HEK293 (cell line): ENCODE measurements at regions not wholly inside any gene's neighbourhood (a gene's known extent, or its start where the extent isn't known, plus 50 kb on each side); places are given as distances from the start of the nearest gene placed in this dataset.

Experiments
- FEZF1 ChIP-seq: fragments of 450-650 bp; formaldehyde crosslinking; IDR thresholded peaks from 2 replicates; pipeline ENCODE4 v1.5.1; 2016; ENCODE audit warnings: missing biosample characterization, missing genetic modification characterization
- GLIS2 ChIP-seq: fragments of 450-650 bp; formaldehyde crosslinking; IDR thresholded peaks from 2 replicates; pipeline ENCODE4 v1.5.1; 2016; ENCODE audit warnings: missing biosample characterization, missing genetic modification characterization
- HOXD13 ChIP-seq: sonication (generic); formaldehyde crosslinking; IDR thresholded peaks from 2 replicates; pipeline ENCODE4 v1.8.0; 2022; ENCODE audit warnings: missing genetic modification reagents, borderline replicate concordance
- KLF17 ChIP-seq: fragments of 450-650 bp; formaldehyde crosslinking; IDR thresholded peaks from 2 replicates; pipeline ENCODE4 v1.5.1; 2016; ENCODE audit warnings: missing biosample characterization, missing genetic modification characterization
- KLF7 ChIP-seq: fragments of 450-650 bp; formaldehyde crosslinking; IDR thresholded peaks from 2 replicates; pipeline ENCODE4 v1.5.1; 2016; ENCODE audit warnings: missing biosample characterization, missing genetic modification characterization, borderline replicate concordance
- MZF1 ChIP-seq: fragments of 450-650 bp; formaldehyde crosslinking; IDR thresholded peaks from 2 replicates; pipeline ENCODE4 v1.5.1; 2017; ENCODE audit warnings: missing biosample characterization, missing genetic modification characterization, borderline replicate concordance
- OSR2 ChIP-seq: fragments of 450-650 bp; formaldehyde crosslinking; IDR thresholded peaks from 2 replicates; pipeline ENCODE4 v1.5.1; 2016; ENCODE audit warnings: missing biosample characterization, missing genetic modification characterization
- OVOL3 ChIP-seq: fragments of 450-650 bp; formaldehyde crosslinking; IDR thresholded peaks from 2 replicates; pipeline ENCODE4 v1.5.1; 2016; ENCODE audit warnings: missing biosample characterization, missing genetic modification characterization
- SETDB1 ChIP-seq: IDR thresholded peaks from one replicate; pipeline ENCODE4 v1.6.1; 2017; ENCODE audit warnings: mild to moderate bottlenecking, low read length, moderate library complexity, mixed read lengths; ENCODE audit not compliant: insufficient read length
- ZBTB44 ChIP-seq: fragments of 450-650 bp; IDR thresholded peaks from 2 replicates; pipeline ENCODE4 v1.5.1; 2018; ENCODE audit warnings: missing biosample characterization, mild to moderate bottlenecking, missing genetic modification characterization
- ZFP37 ChIP-seq: fragments of 450-650 bp; formaldehyde crosslinking; IDR thresholded peaks from 2 replicates; pipeline ENCODE4 v1.5.1; 2016; ENCODE audit warnings: missing biosample characterization, missing genetic modification characterization
- ZFP69B ChIP-seq: fragments of 450-650 bp; formaldehyde crosslinking; IDR thresholded peaks from 2 replicates; pipeline ENCODE4 v1.5.1; 2016; ENCODE audit warnings: missing biosample characterization, missing genetic modification characterization
- ZNF513 ChIP-seq: fragments of 450-650 bp; IDR thresholded peaks from 2 replicates; pipeline ENCODE4 v1.5.1; 2018; ENCODE audit warnings: missing biosample characterization, missing genetic modification characterization
- ZNF548 ChIP-seq: fragments of 450-650 bp; formaldehyde crosslinking; IDR thresholded peaks from 2 replicates; pipeline ENCODE4 v1.5.1; 2016; ENCODE audit warnings: missing biosample characterization, missing genetic modification characterization
- ZNF600 ChIP-seq: fragments of 450-650 bp; formaldehyde crosslinking; IDR thresholded peaks from 2 replicates; pipeline ENCODE4 v1.5.1; 2016; ENCODE audit warnings: missing biosample characterization, missing genetic modification characterization
- ZNF629 ChIP-seq: fragments of 450-650 bp; formaldehyde crosslinking; IDR thresholded peaks from 2 replicates; pipeline ENCODE4 v1.5.1; 2017; ENCODE audit warnings: missing biosample characterization, missing genetic modification characterization
- ZNF645 ChIP-seq: fragments of 450-650 bp; formaldehyde crosslinking; IDR thresholded peaks from 2 replicates; pipeline ENCODE4; 2016; ENCODE audit warnings: missing biosample characterization, missing genetic modification characterization
- ZNF768 ChIP-seq: fragments of 450-650 bp; formaldehyde crosslinking; IDR thresholded peaks from 2 replicates; pipeline ENCODE4 v1.5.1; 2018; ENCODE audit warnings: missing biosample characterization, mild to moderate bottlenecking, missing genetic modification characterization
- ZNF843 ChIP-seq: fragments of 450-650 bp; formaldehyde crosslinking; IDR thresholded peaks from 2 replicates; pipeline ENCODE4 v1.5.1; 2016; ENCODE audit warnings: missing biosample characterization, missing genetic modification characterization
- ZSCAN18 ChIP-seq: fragments of 450-650 bp; formaldehyde crosslinking; IDR thresholded peaks from 2 replicates; pipeline ENCODE4 v1.5.1; 2016; ENCODE audit warnings: missing biosample characterization, missing genetic modification characterization
- ZSCAN23 ChIP-seq: fragments of 450-650 bp; formaldehyde crosslinking; IDR thresholded peaks from 2 replicates; pipeline ENCODE4 v1.5.1; 2016; ENCODE audit warnings: missing biosample characterization, missing genetic modification characterization
- ZSCAN30 ChIP-seq: fragments of 450-650 bp; IDR thresholded peaks from 2 replicates; pipeline ENCODE4 v1.5.1; 2018; ENCODE audit warnings: missing biosample characterization, mild to moderate bottlenecking, missing genetic modification characterization, moderate library complexity
- TF ChIP-seq, protein P1 (sequence below): fragments of 450-650 bp; formaldehyde crosslinking; conservative IDR thresholded peaks from 2 replicates; pipeline ENCODE4 v1.5.1; 2016; ENCODE audit warnings: low read depth, missing biosample characterization, missing genetic modification characterization
- TF ChIP-seq, protein P2 (sequence below): fragments of 450-650 bp; formaldehyde crosslinking; IDR thresholded peaks from 2 replicates; pipeline ENCODE4 v1.5.1; 2017; ENCODE audit warnings: missing biosample characterization, missing genetic modification characterization
- TF ChIP-seq, protein P3 (sequence below): fragments of 450-650 bp; formaldehyde crosslinking; IDR thresholded peaks from 2 replicates; pipeline ENCODE4 v1.5.1; 2016; ENCODE audit warnings: missing biosample characterization, missing genetic modification characterization

DNA sequence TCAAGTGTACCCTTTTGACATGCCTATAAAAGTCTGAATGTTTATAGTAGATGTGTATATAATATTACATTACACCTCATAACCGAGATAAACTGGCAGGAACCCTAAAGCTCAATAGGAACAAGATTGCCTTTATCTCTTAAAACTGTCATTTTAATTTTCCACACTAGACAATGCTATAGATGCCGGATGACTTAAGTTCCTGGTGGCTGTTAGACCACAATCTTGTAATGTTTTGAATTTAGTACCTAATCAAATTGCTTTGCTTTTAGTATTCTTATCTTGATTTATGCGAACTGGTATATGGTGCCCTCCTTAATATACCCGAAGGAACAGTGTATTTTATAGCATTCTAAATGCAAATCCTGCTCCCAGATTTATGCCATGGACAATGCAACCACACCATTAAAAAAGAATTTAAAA is 1397.0 kb upstream of the ADGRL4 start (continued):
- TF ChIP-seq KLF17 (tag by site-specific recombination) (peak; percentile 73; the same call in 1 of the 2 replicates), ZNF600 (no peak), GLIS2 (tag by site-specific recombination) (0 out of 2 replicates have a peak, but pooled peaks have one; percentile 15), ZNF548 (no peak), ZSCAN18 (tag by site-specific recombination) (peak; percentile 71; the same call in 1 of the 2 replicates), ZNF513 (tag by site-specific recombination) (peak; percentile 67), ZBTB44 (tag by site-specific recombination) (peak; percentile 88), MZF1 (tag by site-specific recombination) (peak; percentile 87), ZFP37 (0 out of 2 replicates have a peak, but pooled peaks have one; percentile 63), HOXD13 (CRISPR knock-in tag) (peak; percentile 93), ZNF843 (tag by site-specific recombination) (peak; percentile 100), KLF7 (tag by site-specific recombination) (peak; percentile 95), ZNF768 (tag by site-specific recombination) (no peak), ZSCAN23 (peak; percentile 88), ZNF629 (peak; percentile 89), OVOL3 (peak; percentile 98), SETDB1 (peak; percentile 19), ZNF645 (peak; percentile 98), ZFP69B (tag by site-specific recombination) (peak; percentile 75), ZSCAN30 (tag by site-specific recombination) (peak; percentile 98), OSR2 (tag by site-specific recombination) (peak; percentile 99), FEZF1 (tag by site-specific recombination) (peak; percentile 100)
- TF ChIP-seq, protein P1, sequence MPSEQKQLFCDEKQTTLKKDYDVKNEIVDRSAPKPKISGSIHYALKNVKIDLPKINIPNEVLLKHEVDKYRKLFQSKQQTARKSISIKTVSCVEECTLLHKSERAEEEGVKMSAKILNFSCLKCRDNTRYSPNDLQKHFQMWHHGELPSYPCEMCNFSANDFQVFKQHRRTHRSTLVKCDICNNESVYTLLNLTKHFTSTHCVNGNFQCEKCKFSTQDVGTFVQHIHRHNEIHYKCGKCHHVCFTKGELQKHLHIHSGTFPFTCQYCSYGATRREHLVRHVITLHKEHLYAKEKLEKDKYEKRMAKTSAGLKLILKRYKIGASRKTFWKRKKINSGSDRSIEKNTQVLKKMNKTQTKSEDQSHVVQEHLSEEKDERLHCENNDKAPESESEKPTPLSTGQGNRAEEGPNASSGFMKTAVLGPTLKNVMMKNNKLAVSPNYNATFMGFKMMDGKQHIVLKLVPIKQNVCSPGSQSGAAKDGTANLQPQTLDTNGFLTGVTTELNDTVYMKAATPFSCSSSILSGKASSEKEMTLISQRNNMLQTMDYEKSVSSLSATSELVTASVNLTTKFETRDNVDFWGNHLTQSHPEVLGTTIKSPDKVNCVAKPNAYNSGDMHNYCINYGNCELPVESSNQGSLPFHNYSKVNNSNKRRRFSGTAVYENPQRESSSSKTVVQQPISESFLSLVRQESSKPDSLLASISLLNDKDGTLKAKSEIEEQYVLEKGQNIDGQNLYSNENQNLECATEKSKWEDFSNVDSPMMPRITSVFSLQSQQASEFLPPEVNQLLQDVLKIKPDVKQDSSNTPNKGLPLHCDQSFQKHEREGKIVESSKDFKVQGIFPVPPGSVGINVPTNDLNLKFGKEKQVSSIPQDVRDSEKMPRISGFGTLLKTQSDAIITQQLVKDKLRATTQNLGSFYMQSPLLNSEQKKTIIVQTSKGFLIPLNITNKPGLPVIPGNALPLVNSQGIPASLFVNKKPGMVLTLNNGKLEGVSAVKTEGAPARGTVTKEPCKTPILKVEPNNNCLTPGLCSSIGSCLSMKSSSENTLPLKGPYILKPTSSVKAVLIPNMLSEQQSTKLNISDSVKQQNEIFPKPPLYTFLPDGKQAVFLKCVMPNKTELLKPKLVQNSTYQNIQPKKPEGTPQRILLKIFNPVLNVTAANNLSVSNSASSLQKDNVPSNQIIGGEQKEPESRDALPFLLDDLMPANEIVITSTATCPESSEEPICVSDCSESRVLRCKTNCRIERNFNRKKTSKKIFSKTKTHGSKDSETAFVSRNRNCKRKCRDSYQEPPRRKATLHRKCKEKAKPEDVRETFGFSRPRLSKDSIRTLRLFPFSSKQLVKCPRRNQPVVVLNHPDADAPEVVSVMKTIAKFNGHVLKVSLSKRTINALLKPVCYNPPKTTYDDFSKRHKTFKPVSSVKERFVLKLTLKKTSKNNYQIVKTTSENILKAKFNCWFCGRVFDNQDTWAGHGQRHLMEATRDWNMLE (tag by site-specific recombination): peak; percentile 60; the same call in 1 of the 2 replicates
- TF ChIP-seq, protein P2, sequence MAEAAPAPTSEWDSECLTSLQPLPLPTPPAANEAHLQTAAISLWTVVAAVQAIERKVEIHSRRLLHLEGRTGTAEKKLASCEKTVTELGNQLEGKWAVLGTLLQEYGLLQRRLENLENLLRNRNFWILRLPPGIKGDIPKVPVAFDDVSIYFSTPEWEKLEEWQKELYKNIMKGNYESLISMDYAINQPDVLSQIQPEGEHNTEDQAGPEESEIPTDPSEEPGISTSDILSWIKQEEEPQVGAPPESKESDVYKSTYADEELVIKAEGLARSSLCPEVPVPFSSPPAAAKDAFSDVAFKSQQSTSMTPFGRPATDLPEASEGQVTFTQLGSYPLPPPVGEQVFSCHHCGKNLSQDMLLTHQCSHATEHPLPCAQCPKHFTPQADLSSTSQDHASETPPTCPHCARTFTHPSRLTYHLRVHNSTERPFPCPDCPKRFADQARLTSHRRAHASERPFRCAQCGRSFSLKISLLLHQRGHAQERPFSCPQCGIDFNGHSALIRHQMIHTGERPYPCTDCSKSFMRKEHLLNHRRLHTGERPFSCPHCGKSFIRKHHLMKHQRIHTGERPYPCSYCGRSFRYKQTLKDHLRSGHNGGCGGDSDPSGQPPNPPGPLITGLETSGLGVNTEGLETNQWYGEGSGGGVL (tag by site-specific recombination): peak; percentile 53
- TF ChIP-seq, protein P3, sequence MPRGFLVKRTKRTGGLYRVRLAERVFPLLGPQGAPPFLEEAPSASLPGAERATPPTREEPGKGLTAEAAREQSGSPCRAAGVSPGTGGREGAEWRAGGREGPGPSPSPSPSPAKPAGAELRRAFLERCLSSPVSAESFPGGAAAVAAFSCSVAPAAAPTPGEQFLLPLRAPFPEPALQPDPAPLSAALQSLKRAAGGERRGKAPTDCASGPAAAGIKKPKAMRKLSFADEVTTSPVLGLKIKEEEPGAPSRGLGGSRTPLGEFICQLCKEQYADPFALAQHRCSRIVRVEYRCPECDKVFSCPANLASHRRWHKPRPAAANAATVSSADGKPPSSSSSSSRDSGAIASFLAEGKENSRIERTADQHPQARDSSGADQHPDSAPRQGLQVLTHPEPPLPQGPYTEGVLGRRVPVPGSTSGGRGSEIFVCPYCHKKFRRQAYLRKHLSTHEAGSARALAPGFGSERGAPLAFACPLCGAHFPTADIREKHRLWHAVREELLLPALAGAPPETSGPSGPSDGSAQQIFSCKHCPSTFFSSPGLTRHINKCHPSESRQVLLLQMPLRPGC: peak; percentile 98
